HL-60 (cell line): ENCODE measurements at regions not wholly inside any gene's neighbourhood (a gene's known extent, or its start where the extent isn't known, plus 50 kb on each side); places are given as distances from the start of the nearest gene placed in this dataset.

Experiments
- DNase-seq, 2 experiments: peaks; one replicate each; pipeline ENCODE4 v3.0.0-alpha.2; 2010 to 2020; ENCODE audit warnings: low read depth in 1 of 2, low spot score in 1 of 2
- H3K27ac ChIP-seq: fragments of 250-450 bp; sonication (Bioruptor Pico); replicated peaks from 2 replicates; pipeline ENCODE4 v1.5.1; 2020; ENCODE audit warnings: mild to moderate bottlenecking, moderate library complexity
- H3K27me3 ChIP-seq: fragments of 250-450 bp; sonication (Bioruptor Pico); 2 replicates; pipeline ENCODE4 v1.5.1; 2021; ENCODE audit warnings: mild to moderate bottlenecking, moderate library complexity; ENCODE audit not compliant: insufficient read depth, poor library complexity, severe bottlenecking
- H3K4me3 ChIP-seq: replicated peaks from 2 replicates; pipeline ENCODE4 v1.5.1; 2011; ENCODE audit warnings: mild to moderate bottlenecking, control low read depth, low read length; ENCODE audit not compliant: insufficient read depth
- GABPA ChIP-seq: IDR thresholded peaks from 2 replicates; pipeline ENCODE4 v1.6.1; 2012; ENCODE audit warnings: low read depth
- POLR2AphosphoS5 ChIP-seq: IDR thresholded peaks from 2 replicates; pipeline ENCODE4 v1.6.1; 2012; ENCODE audit warnings: low read depth
- REST ChIP-seq: IDR thresholded peaks from 2 replicates; pipeline ENCODE4 v1.6.1; 2012; ENCODE audit warnings: low read depth; ENCODE audit not compliant: insufficient replicate concordance
- SPI1 ChIP-seq: IDR thresholded peaks from 2 replicates; pipeline ENCODE4 v1.6.1; 2012; ENCODE audit warnings: low read depth, mild to moderate bottlenecking, borderline replicate concordance
- TF ChIP-seq, protein P1 (sequence below): IDR thresholded peaks from one replicate; pipeline ENCODE4 v1.5.1; 2011; ENCODE audit warnings: low read length, control low read depth, inconsistent platforms; ENCODE audit not compliant: insufficient read depth

DNA sequence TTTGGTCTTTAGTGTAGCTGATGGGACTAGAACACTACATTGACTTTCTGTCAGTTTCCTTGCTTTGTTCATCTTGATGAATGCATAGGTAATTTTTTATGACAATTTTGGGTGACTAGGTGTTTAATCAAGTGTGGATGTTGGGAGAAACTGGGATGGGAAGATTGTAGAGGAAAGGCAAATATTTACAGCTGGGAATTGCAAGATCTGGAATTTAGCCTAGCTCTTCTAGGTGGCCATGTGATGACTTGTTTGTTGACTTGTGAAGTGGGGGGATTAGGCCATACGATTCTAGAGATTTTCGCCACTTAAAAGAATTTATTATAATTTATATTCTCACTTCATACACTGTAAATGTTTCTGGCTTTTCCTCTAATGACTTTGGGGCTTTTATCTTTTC lies 480.3 kb upstream of the GOT2 start:
- DNase-seq: no peak
- Histone ChIP-seq H3K4me3 (no peak overlapping the region), H3K27ac (no peak overlapping the region), H3K27me3 (no peaks in the 10 kb centered on the region)
- TF ChIP-seq POLR2AphosphoS5 (no peak), SPI1 (no peak), REST (no peak), GABPA (no peak)
- TF ChIP-seq, protein P1, sequence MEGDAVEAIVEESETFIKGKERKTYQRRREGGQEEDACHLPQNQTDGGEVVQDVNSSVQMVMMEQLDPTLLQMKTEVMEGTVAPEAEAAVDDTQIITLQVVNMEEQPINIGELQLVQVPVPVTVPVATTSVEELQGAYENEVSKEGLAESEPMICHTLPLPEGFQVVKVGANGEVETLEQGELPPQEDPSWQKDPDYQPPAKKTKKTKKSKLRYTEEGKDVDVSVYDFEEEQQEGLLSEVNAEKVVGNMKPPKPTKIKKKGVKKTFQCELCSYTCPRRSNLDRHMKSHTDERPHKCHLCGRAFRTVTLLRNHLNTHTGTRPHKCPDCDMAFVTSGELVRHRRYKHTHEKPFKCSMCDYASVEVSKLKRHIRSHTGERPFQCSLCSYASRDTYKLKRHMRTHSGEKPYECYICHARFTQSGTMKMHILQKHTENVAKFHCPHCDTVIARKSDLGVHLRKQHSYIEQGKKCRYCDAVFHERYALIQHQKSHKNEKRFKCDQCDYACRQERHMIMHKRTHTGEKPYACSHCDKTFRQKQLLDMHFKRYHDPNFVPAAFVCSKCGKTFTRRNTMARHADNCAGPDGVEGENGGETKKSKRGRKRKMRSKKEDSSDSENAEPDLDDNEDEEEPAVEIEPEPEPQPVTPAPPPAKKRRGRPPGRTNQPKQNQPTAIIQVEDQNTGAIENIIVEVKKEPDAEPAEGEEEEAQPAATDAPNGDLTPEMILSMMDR: no peak

- H3K4me3 ChIP-seq: no peak overlapping the region
- H3K27me3 ChIP-seq: no peaks in the 10 kb centered on the region
- TF ChIP-seq REST (no peak), SPI1 (peak; percentile 86), POLR2AphosphoS5 (no peak)
- TF ChIP-seq, protein P1: no peak
- peak in 1 of 2 experiments; percentile 14 for DNase-seq
- no peak overlapping the region for H3K27ac ChIP-seq
Observed at GRCh38 chr16:59213952-59214351, 479.8 kb upstream of the GOT2 start.

GRCh38 chr16:59212492-59213024 lies 478.4 kb upstream of the GOT2 start:
- no peak for TF ChIP-seq GABPA
- TF ChIP-seq SPI1: no peak
- no peak for TF ChIP-seq POLR2AphosphoS5
- TF ChIP-seq, protein P1: no peak

GRCh38 chr16:59210955-59211541 lies 476.9 kb upstream of the GOT2 start:
- no peak overlapping the region for H3K27ac ChIP-seq
- DNase-seq: no peak

More at GRCh38 chr16:59212492-59213024, 478.4 kb upstream of the GOT2 start:
- no peak for DNase-seq
- H3K27me3 ChIP-seq: no peaks in the 10 kb centered on the region
- no peak overlapping the region for H3K4me3 ChIP-seq
- H3K27ac ChIP-seq: no peak overlapping the region

More at GRCh38 chr16:59210955-59211541, 476.9 kb upstream of the GOT2 start:
- Histone ChIP-seq H3K27me3 (no peaks in the 10 kb centered on the region), H3K4me3 (no peak overlapping the region)
- no peak for TF ChIP-seq SPI1
- no peak for TF ChIP-seq GABPA
- TF ChIP-seq, protein P1: no peak
- no peak for TF ChIP-seq REST
- TF ChIP-seq POLR2AphosphoS5: no peak
